Adrenal gland (tissue), 5 donors: ENCODE measurements at regions not wholly inside any gene's neighbourhood (a gene's known extent, or its start where the extent isn't known, plus 50 kb on each side); places are given as distances from the start of the nearest gene placed in this dataset.

Experiments used
- CTCF ChIP-seq, 6 experiments: fragments of 450-650 bp in 4 of 6; fragments of 200-600 bp in 2 of 6; sonication (generic) in 1 of 6; IDR thresholded peaks; 1 replicate in 5 of 6; 2 replicates in 1 of 6; pipeline versions ENCODE4 v1.5.1 to v1.8.0; 2016 to 2021; ENCODE audit warnings: antibody characterized with exemption in 6 of 6, mild to moderate bottlenecking in 2 of 6, moderate library complexity in 1 of 6
- POLR2A ChIP-seq, 2 donors: fragments of 450-650 bp; IDR thresholded peaks; one replicate each; pipeline ENCODE4 v1.6.1; 2017; ENCODE audit warnings: antibody characterized with exemption in 2 of 2, mild to moderate bottlenecking in 2 of 2, moderate library complexity in 1 of 2
- donor health status: DM: no; HTN: no; CAD: no.

DNA sequence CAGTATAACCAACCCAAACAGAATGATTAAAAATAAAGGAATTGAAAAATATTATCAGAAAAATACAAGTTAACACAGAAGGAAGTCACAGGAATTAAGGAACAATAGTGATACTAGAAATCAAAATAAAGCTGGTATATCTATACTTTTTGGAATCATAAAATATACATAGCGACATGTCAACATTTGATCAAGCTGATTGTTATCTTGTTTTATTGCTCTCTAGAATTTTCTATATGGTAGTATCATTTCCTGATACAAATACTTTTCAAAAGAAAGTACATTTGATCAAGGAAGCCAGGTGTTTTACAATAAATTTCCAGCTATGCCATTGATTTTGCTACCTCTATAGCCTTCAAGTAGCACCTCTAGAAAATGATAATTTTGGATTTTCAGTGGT is 489.5 kb upstream of the PKN2 start:
- TF ChIP-seq CTCF (IDR thresholded peaks at IDR 0.05) = no peak
- no peak for TF ChIP-seq POLR2A (IDR thresholded peaks at IDR 0.05)
